ENCODE measurements at regions not wholly inside any gene's neighbourhood (a gene's known extent, or its start where the extent isn't known, plus 50 kb on each side); places are given as distances from the start of the nearest gene placed in this dataset.

DNA sequence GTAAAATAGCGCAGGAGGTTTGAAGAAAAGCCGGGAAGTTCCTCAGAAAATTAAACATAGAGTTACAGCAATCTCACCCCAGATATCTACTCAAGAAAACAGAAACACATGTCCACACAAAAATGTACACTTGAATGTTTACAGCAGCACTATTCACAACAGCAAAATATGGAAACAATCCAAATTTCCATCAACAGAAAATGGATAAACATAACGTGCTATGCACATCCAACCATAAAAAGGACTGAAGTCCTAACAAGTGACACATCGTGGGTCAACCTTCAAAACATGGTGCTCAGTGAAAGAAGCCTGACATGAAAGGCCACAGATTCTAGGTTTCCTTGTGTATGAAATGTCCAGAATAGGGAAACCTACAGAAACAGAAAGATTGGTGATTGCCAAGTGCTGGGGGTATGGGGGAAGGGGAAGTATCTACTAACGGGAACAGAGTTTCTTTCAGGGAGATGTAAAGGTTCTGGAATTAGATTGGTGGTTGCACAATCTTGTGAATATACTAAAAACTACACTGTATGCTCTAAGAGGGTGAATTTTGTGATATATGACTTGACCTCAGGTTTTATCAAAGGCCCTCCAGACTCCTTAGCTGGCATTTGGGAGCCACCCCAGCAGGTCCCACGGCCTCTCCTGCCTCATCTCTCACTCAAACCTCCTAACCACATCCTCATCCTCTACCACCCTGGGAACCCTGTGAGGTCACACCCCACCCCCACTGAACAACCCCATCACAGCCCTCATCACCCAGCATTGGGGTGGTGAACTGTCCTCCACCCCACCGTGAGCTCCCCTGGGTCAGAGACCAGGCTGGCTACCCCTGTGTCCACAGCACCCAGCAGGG, 69.2 kb upstream of the PRR5 start (continued):
- TF ChIP-seq, protein P1, sequence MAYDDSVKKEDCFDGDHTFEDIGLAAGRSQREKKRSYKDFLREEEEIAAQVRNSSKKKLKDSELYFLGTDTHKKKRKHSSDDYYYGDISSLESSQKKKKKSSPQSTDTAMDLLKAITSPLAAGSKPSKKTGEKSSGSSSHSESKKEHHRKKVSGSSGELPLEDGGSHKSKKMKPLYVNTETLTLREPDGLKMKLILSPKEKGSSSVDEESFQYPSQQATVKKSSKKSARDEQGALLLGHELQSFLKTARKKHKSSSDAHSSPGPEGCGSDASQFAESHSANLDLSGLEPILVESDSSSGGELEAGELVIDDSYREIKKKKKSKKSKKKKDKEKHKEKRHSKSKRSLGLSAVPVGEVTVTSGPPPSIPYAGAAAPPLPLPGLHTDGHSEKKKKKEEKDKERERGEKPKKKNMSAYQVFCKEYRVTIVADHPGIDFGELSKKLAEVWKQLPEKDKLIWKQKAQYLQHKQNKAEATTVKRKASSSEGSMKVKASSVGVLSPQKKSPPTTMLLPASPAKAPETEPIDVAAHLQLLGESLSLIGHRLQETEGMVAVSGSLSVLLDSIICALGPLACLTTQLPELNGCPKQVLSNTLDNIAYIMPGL (CRISPR knock-in tag; IDR thresholded peaks at IDR 0.05; ENCODE audit: borderline replicate concordance), result no peak

DNA sequence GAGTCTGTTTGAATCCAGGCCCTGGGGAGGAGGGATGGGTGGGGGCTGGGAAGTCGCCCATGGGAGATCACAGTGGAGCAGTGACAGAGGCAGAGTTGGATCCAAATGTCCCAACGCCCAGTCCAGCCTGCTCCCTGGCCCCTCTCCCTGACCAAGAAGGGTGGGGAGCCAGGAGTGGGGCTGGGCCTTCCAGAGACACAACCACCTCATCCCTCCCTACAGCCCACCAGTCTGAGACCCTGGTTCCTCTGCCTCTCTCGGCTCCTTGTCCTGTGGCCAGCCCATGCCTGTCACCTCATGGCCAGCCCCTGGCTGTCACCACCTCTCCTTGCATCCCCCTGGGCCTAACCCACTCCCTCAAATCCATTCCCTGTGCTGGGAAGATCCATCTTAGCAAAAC, 71.2 kb upstream of the PRR5 start:
- ATAC-seq, result no peak
- FAIRE-seq, result no peak
- Histone ChIP-seq H3K9me3 (no peaks in the 10 kb centered on the region), H3K27ac (no peak overlapping the region), H3K4me2 (no peak overlapping the region), H3K4me1 (peaks cover 3% of the 10 kb centered on the region; the same call in 1 of the 3 replicates), H3K4me3 (no peak overlapping the region)
- ChIA-PET CTCF (interaction anchor here (2.9 kb wide), 1 partner anchor 637 kb away, joined by 14 read pairs; no protein-coding TSS in a partner anchor), POLR2A (no interaction called here)
- no peak for TF ChIP-seq CBX8 (IDR thresholded peaks at IDR 0.05)
- TF ChIP-seq BHLHE40 (IDR thresholded peaks at IDR 0.05; ENCODE audit: low read depth, low read length), result no peak
- TF ChIP-seq HOXB13 (CRISPR knock-in tag; IDR thresholded peaks at IDR 0.05; ENCODE audit: low read depth), result no peak
- TF ChIP-seq HOXB5 (CRISPR knock-in tag; IDR thresholded peaks at IDR 0.05), result no peak
- no peak for TF ChIP-seq RFX5 (IDR thresholded peaks at IDR 0.05)
- TF ChIP-seq HDAC2 (IDR thresholded peaks at IDR 0.05), result no peak
- TF ChIP-seq, protein P2, sequence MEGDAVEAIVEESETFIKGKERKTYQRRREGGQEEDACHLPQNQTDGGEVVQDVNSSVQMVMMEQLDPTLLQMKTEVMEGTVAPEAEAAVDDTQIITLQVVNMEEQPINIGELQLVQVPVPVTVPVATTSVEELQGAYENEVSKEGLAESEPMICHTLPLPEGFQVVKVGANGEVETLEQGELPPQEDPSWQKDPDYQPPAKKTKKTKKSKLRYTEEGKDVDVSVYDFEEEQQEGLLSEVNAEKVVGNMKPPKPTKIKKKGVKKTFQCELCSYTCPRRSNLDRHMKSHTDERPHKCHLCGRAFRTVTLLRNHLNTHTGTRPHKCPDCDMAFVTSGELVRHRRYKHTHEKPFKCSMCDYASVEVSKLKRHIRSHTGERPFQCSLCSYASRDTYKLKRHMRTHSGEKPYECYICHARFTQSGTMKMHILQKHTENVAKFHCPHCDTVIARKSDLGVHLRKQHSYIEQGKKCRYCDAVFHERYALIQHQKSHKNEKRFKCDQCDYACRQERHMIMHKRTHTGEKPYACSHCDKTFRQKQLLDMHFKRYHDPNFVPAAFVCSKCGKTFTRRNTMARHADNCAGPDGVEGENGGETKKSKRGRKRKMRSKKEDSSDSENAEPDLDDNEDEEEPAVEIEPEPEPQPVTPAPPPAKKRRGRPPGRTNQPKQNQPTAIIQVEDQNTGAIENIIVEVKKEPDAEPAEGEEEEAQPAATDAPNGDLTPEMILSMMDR (IDR thresholded peaks at IDR 0.05), result no peak
- TF ChIP-seq NFE2L2 (conservative IDR thresholded peaks at IDR 0.05; ENCODE audit: low read length), result no peak
- TF ChIP-seq RARB (CRISPR knock-in tag; IDR thresholded peaks at IDR 0.05), result no peak
- no peak for TF ChIP-seq CEBPB (IDR thresholded peaks at IDR 0.05)
- TF ChIP-seq ZNF302 (CRISPR knock-in tag; IDR thresholded peaks at IDR 0.05), result no peak
- TF ChIP-seq TFCP2L1 (CRISPR knock-in tag; IDR thresholded peaks at IDR 0.05), result no peak
- TF ChIP-seq MAFK (IDR thresholded peaks at IDR 0.05; ENCODE audit: partially characterized antibody), result no peak
- WGBS (ENCODE audit: missing lambda C conversion rate), result 18% methylated on average over 1 of the region's 3 CpGs
- DNase-seq (ENCODE audit: low read depth in 1 of 2, low spot score in 1 of 2), result no peak

DNA sequence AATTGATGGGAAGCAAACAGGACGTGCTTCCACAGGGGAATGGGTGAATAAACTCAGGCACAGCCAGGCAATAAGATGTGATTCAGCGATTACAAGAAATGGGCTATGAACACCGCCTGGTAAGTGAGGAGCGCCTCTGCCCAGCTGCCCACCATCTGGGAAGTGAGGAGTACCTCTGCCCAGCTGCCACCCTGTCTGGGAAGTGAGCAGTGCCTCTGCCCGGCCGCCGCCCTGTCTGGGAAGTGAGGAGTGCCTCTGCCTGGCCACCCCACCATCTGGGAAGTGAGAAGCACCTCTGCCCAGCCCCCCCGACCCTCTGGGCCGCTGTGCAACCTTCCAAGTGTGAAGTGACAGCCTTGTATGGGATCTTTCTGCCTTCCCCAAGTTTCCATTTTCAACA, 73.2 kb upstream of the PRR5 start:
- Histone ChIP-seq H3K4me3 (no peak overlapping the region), H3K4me1 (peaks cover 3% of the 10 kb centered on the region; the same call in 1 of the 3 replicates), H3K4me2 (no peak overlapping the region), H3K9me3 (no peaks in the 10 kb centered on the region), H3K27ac (no peak overlapping the region)
- FAIRE-seq, result no peak
- ChIA-PET POLR2A (no interaction called here), CTCF (interaction anchor here (5.7 to 6.5 kb wide), 2 partner anchors 544 to 636 kb away, joined by 146 to 166 read pairs; no protein-coding TSS in a partner anchor)
- TF ChIP-seq, protein P2 (IDR thresholded peaks at IDR 0.05), result no peak
- TF ChIP-seq, protein P3, sequence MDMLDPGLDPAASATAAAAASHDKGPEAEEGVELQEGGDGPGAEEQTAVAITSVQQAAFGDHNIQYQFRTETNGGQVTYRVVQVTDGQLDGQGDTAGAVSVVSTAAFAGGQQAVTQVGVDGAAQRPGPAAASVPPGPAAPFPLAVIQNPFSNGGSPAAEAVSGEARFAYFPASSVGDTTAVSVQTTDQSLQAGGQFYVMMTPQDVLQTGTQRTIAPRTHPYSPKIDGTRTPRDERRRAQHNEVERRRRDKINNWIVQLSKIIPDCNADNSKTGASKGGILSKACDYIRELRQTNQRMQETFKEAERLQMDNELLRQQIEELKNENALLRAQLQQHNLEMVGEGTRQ (IDR thresholded peaks at IDR 0.05), result no peak
- TF ChIP-seq, protein P1 (CRISPR knock-in tag; IDR thresholded peaks at IDR 0.05; ENCODE audit: borderline replicate concordance), result no peak
- no peak for TF ChIP-seq KDM1A (IDR thresholded peaks at IDR 0.05; ENCODE audit: low read depth)
- no peak for TF ChIP-seq MAZ (IDR thresholded peaks at IDR 0.05; ENCODE audit: borderline replicate concordance, low read depth, low read length)
- no peak for ATAC-seq
- no peak for DNase-seq (ENCODE audit: low read depth in 1 of 2, low spot score in 1 of 2)
- WGBS (ENCODE audit: missing lambda C conversion rate), result 44% methylated on average over 7 of the region's 9 CpGs
